Activated CD4-positive, alpha-beta T cell treated with anti-CD3 and anti-CD28 coated beads, Interleukin-2, Interleukin-6, amounts not matched to agents 100 ng/mL and 50 ng/mL, durations not matched to agents 16 hours and 8 hours (primary cell): ENCODE measurements at regions not wholly inside any gene's neighbourhood (a gene's known extent, or its start where the extent isn't known, plus 50 kb on each side); places are given as distances from the start of the nearest gene placed in this dataset.

Experiments used
- DNase-seq: peaks from one replicate; pipeline ENCODE4 v3.0.0-alpha.2; 2020

DNA sequence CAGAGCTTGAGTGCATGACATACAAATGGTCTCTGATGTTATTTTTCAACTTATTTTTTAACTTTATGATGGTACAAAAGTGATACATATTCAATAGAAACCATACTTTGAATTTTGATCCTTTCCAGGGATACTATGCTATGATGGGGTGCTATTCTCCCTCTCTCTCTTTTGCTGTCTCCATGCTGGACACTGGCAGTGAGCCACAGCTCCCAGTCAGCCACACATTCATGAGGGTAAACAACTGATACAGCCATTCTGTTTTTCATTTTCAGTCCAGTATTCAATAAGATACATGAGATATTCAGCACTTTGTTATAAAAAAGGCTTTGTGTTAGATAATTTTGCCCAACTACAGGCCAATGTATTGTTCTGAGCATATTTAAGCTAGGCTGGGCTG is 859.3 kb upstream of the KLHL29 start:
- DNase-seq, result no peak

DNA sequence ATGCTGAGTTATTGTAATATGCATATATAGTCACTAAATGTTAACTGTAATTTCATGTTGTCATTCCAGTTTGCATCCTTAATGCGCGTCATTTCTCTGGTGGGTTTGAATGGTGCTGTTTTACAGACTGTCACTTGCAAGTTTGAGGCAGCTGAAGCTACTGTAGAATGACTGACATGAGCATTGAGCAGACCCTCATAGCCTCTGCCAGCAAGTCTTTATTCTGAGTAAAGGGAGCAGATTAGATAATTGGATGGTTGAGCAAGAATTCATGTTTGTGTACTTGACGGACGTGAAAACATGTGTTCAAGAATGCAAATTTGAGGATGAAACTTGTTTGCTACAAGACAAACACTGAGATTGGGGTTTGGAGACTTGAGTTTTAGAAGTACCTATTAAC is 854.8 kb upstream of the KLHL29 start:
- DNase-seq, result no peak

DNA sequence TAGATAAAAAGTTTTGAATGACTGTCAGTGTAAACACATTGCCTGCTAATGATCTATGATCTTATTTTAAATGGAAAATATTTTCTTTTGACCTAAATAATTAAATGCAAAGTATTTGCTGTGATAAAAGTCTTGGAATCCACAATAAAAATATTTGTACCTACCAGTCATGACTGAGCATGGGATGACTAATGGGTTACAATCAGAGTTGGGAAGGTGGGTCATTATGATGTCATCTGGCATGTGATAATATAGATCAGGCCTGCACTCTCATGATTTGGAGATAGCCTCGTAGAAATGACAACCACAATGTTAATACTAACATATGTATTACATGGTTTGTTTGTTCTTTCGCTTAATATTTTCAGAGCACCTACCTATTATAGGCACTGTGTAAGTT is 848.8 kb upstream of the KLHL29 start:
- DNase-seq, result no peak

DNA sequence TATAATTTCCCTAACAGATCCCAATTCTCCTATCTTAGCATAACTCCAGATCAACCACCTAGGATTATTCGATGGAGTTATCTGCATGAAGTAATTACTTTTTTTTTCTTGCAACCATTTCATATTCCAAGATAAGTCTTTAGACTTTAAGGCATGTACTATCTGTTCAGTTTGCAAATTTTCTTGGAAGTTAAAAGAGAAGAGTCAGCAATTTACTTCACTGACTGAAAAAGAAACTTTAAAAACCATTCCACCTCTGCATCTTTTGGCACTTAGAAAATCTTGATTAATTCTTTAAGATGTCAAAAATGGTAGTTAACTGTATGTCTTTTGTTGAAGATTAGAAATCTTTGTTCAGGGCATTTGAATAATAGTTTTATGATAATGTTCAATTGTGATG is 830.5 kb upstream of the KLHL29 start:
- DNase-seq, result no peak

DNA sequence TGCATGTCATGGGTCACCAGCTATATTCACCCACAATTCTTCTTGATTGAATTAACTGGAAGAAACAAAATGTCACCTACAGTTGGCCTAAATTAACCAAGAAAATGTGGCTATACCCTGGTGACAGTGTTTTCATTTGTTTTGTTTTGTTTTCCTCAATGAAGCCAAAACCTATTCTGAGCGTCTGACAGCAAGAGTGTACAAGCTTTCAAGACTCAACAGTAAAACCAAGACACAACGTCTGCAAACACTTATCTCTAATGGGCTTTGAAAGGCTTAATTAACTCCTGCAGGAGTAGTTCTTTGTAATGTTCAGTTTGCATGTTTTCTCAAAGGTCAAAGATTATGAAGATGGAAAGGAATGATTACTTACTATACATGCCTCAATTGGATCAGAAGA is 827.6 kb upstream of the KLHL29 start:
- no peak for DNase-seq

DNA sequence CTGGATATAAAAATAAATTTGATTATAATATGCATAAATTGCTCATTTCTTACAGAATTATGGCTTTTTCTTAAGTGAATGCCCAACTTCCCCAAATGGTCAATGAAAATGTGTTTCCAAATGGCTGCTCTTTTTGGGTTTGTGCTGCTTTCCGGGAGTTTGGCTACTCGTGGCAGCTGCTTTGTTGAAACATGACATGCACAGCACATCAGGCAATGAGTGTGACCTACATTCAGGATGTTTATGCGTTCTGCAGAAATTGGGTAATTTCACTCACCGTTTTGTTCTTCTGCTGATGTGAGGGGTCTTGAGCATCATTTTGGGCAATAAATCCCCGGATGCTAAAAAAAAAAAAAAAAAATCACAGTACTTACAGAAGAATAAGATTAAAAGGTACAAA is 825.0 kb upstream of the KLHL29 start:
- no peak for DNase-seq

DNA sequence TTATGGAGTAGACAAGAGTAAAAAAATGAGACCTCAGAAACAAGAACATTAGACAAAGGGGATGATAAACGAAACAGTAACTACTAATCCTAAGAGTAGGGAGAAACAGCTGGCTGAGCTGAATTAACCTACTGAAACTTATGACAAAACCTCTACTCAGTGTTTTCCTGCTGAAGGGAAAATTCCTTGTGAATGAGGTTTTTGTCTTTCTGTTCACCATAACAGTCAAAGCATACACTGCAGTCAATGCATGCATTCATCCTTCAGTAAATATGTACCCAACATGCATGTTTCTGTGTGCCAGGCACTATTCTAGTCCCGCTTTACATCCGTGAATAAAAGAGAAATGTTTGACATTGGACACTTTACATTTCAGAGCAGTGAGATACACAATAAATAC is 805.6 kb upstream of the KLHL29 start:
- no peak for DNase-seq

DNA sequence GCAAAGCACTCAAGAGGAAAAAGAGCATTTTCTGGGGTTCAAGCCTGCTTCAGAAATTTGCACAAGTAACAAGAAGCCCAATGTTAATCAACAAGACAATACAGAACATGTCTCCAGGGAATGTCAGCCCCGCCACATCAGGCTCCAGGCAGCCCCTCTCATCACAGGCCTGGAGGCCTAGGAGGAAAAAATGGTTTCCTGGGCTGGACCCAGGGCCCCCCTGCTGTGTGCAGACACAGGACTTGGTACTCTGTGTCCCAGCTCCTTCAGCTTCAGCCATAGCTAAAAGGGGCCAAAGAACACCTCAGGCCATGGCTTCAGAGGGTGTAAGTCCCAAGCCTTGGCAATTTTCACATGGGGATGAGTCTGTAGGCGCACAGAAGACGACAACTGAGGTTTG is 802.9 kb upstream of the KLHL29 start:
- no peak for DNase-seq

DNA sequence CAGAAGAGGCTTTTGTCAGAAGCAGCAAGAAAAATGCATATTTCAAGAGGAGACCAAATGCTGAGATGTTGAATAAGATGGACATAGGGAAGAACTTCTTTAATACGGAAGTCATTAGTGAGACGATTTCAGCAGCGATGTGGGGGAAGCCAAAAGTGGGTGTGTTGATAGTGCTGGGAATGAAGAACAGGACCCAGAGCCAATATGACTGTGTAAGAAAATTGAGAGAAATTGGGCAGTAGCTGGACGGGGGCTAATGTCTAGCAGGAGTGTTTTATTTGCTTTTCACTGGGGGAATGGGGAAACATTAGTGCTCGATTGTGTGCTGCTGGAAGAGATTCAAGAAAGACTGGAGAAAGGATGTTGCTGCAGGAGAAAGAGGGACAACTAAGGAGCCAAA is 788.7 kb upstream of the KLHL29 start:
- DNase-seq, result no peak

DNA sequence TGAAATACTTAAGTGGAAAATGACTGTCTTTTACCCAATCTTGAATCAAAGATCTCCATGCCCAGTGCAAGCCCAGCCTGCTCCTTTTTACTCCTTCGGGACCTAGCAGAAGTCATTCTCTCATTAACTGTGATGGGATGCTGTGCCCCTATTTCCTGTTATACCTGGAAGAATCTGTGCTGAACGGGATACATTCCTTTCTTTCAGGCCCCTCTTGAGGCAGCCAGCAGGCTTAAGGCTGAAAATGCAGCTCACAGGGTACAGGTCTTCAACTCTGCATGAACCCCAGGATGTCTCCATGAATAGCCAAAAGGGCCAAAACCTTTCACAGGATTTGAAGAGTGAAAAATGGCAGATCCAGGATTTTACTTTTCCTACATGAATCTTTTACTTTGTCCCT is 784.8 kb upstream of the KLHL29 start:
- no peak for DNase-seq

DNA sequence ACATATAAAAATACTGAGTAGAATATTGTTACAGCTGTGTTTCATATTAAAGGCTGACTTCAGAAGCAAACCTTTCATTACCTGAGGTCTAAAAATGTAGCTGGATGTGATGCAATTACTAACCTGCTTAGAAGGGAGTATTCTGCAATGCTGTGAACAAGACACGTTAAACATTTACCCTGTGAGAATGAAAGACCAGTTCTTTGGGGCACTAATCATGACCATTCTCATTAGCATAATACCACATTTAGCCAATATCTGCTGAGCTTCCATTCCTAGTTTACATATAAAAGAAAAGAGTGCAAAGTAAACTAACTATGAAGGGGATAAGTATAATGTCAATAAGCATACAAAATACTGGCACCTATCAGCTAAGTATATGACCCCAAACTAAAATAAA is 784.0 kb upstream of the KLHL29 start:
- DNase-seq, result no peak

DNA sequence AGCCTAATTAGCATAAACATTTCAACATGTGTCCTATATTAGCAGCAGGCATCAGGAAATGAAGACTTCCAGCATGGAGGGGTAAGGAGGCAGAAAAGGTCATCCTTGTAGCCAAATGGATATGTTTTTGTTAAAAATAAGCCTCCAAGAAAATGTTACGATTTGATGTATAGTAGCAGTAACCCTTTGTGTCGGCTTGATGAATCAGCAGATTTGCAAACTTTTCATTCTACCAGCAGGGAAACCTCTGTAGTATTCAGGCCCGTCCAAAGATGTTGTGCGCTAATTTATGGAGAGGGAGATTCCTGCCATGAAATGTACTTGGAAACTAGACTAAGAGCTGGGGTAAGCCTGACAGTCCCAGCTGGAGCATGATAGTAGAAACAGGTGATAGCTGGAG is 780.8 kb upstream of the KLHL29 start:
- DNase-seq, result no peak

DNA sequence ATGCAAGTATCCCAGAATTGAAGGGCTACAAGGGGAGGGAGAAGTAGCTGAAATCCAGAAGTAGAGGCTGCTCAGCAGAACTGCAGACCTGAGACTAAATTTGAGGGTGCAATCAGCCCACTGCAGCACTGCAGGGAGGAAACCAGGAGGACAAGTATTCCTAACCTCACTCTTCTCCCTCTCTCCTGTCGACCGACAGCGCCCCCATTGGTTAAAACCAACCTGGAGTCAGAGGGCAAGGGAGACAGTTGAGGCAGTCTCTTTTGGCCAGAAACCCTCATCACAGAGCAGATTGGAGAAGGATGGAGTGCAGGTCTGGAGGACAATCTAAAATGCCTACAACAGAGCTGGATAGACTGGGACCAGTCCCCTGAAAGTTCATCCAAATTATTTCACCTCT is 768.9 kb upstream of the KLHL29 start:
- DNase-seq, result no peak

DNA sequence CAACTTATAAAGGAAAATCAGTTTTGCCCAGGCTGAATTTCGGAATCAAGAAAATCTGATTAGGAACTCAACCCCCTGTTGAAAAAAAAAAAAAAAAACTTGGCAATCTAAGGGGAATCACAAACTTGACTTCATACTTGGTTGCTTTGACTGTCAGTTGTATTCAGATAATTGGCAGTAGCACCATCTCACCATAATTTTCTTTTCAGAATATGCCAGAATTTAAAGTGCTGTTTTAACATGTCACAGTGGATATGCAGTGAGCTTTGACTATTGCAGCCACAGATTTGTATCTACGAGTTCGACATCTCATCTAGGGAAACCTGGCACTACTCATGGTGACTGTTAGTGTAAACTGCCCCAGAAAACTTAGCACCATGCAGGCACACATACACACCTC is 761.4 kb upstream of the KLHL29 start:
- no peak for DNase-seq

DNA sequence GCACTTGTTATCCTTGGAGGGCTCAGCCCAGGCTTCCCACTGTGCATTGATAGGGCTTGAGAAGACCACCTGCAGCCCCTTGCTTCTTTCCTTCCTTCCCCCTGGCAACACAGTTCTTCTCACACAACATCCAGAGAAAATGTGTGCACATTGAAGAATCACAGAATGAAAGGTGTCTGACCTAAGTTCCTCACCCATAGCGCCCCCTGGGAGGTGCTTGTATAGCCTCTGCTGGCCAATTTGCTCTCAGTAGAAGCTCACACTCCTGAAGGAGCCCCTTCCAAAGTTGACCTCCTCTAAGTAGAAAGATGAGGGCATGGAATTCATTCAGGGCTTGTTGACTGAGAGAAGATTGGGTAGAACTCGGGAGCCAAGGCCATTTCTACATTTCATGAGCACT is 758.4 kb upstream of the KLHL29 start:
- no peak for DNase-seq

DNA sequence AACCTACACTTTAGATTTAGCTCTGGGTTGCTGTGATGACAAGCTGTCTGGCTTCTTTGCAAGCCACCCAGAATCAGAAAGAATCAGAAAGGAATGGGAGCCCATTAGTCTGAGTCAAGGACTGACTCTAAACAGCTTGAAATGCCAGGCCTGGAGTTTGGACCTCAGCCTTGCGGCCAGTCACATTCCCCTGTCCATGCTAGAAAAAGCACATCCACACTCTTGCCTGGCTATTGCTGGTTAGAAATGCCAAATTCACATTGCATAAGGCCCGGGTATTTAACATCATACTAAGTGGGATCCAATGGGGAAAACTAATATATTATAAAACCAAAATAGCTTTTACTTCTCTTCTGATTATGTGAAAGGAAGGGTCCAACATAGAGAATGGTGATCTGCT is 756.8 kb upstream of the KLHL29 start:
- no peak for DNase-seq

DNA sequence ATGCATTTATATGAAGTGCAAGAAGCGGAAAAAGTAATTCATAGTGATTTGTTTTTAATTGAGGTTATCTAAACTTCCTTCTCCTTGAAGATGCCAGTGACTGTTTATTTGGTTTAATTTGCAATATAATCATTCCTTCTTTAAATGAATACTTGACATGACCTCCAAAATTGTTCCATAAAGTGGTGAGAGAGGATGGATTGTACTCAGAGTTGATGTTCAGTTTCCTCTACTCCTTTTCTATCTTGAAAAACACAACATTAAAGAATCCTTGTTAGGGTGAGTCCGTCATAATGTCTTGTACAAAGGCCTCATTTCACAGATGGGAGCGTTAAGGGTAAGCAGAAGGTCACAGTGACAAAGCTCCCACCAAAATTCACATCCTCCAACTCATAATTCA is 756.1 kb upstream of the KLHL29 start:
- no peak for DNase-seq

DNA sequence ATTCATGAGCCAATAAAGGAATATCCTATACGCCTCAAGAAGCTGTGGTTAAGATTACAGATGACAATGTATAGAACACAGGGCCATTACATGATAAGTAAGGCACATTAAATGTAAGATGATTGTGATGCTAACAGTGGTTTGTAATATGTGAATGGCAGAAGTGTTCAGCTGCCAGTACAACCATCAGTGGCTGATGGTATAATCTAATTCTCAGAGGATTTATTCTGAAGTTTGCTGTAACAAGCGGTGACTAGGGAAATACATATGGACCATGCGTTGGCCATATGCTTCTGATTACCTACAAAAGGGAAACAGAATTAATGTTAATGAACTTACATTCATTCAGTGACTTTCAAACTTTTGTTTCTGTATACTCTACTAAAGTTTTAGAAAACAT is 750.8 kb upstream of the KLHL29 start:
- DNase-seq, result no peak

DNA sequence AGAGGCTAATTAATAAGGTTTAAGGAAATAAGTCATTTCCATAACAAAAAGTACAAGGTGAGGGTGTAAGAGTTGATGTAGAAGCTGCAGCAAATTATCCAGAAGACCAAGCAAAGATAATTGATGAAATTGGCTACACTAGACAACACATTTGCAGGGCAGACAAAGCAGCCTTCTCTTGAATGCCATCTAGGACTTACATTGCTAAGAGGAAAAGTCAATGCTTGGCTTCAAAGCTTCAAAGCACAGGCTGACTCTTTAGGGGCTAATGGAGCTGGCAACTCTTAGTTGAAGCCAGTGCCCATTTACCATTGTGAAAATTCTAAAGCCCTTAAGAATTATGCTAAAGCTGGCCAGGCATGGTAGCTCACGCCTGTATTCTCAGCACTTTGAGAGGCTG is 728.6 kb upstream of the KLHL29 start:
- no peak for DNase-seq

DNA sequence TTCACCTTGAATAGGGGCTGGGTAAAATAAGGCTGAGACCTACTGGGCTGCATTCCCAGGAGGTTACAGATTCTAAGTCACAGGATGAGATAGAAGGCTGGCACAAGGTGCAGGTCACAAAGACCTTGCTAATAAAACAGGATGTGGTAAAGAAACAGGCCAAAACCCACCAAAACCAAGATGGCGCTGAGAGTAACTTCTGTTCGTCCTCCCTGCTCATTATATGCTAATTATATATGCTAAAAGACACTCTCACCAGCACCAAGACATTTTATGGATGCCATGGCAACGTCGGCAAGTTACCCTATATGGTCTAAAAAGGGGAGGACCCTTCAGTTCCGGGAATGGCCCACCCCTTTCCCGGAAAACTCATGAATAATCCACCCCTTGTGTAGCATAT is 711.5 kb upstream of the KLHL29 start:
- DNase-seq, result no peak

DNA sequence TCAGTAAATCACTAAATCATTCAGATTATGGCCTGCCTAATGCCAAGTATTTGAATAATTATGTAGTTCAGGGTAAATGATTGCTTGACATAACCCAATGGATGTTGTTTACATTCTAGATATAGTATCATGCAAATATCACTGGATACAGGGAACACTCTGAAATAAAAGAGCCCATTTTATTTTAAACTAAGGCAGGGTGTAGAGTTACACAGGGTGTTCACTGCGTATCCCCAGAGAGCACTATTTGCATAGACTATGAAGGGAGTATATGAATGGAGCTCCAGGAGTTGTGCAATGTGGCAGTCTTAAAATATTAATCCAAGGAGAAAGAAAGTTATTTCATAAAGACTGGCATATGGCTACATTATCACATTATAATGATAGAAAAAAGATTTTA is 701.1 kb upstream of the KLHL29 start:
- no peak for DNase-seq

DNA sequence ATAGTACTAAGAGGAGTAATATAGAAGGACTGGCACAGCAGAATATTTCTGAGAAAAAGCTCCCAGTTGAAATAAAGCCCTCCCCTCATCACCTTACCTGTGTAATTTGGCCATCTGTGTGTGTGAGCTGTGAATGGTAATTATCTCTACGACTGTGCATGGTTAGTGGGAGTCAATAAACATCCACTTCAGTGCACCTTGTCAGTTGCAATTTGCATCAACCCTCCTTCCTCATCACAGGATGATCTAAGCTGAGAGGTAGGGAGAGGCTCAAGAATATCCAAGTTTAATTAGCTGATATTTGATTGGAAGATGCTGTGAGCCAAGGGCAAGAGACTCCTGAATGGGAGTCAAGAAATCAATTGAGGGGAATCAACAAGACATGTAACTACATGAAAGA is 694.9 kb upstream of the KLHL29 start:
- no peak for DNase-seq

DNA sequence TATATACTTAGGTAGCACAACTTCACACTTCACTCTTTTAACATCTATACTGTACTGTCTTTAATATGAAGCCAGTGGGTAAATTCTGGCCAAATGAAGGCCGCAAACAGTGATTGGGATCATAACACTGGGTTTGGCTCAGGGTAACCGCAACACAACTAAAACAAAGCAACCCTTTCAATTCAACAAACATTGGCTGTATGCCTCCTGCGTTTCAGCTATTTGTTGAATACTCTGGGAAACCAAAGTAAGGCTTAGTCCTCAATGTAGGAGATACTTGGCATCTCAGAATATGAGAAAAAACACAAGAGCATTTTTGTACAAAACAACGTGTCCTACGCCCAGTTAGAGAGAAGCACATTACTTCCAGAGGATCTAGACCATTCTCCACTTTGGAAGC is 693.3 kb upstream of the KLHL29 start:
- no peak for DNase-seq

DNA sequence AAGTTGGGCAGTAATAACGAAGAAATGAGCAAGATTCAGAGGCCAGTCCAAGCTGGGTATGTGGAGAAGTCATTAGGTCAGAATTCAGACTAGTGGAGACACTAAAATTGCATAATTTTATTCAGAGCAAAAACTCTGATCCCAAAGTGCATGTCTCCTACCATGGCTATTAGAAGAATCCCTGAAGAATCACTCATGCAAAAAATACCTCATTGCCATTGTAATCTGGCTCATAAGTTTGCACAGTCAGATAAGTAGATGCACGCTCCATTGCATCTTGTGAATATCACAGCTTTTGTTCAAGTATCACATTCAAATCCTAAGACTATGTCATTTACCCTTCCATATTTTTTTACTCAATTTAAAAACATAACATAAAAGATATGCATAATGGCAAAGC is 692.2 kb upstream of the KLHL29 start:
- DNase-seq, result no peak

DNA sequence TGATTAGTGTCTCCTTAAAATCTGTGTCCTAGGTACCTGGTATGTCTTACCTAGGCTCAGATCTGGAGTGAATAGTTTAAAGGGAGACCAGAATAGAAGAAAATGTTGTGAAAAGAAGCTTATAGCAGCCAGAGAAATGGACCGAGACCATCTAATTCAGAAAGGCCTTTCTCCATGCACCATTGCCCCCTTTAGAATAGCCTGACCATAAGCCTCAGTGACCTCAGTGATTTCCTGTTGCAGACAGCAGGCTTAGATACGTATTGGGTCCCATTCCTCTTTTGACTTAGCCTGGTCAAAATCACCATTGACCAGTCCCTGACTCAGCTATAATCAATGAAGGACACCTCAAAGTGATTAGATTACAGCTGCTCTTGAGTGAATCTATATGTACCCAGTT is 690.7 kb upstream of the KLHL29 start:
- no peak for DNase-seq

DNA sequence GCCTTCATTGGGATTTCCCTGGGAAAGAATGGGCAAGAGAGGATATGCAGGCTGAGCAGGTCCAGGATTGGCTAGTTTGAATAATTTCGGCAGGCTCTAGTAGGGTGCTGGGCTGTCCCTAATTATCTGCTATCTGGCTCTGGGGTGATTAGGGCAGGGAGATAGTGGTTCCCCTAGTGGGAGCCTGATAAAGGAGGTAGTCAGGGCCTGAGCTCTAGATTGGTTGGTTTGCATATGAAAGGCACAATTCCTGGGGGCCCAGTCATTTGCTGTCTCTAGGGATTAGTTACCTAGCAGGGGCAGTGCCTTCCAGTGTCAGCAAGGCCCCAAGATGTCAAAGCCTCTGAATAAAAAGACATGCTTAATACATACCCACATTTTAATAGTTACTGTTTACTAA is 690.1 kb upstream of the KLHL29 start:
- no peak for DNase-seq
